ENCODE measurements at regions not wholly inside any gene's neighbourhood (a gene's known extent, or its start where the extent isn't known, plus 50 kb on each side); places are given as distances from the start of the nearest gene placed in this dataset.

GRCh38 chr12:60832290-60832689 lies 1236.5 kb downstream of the SLC16A7 start:
- Mint-ChIP-seq H3K4me3 (no peak overlapping the region), H3K36me3 (ENCODE audit: low read depth) (no peaks in the 10 kb centered on the region), H3K27me3 (no peaks in the 10 kb centered on the region), H3K27ac (no peak overlapping the region), H3K9me3 (peaks cover 15% of the 10 kb centered on the region), H3K4me1 (no peaks in the 10 kb centered on the region)
- ATAC-seq (replicated peaks) = no peak

GRCh38 chr12:60834372-60834771 lies 1238.5 kb downstream of the SLC16A7 start:
- H3K9me3 Mint-ChIP-seq = peaks cover 15% of the 10 kb centered on the region
- H3K4me3 Mint-ChIP-seq = no peak overlapping the region
- H3K27ac Mint-ChIP-seq = no peak overlapping the region
- no peaks in the 10 kb centered on the region for H3K4me1 Mint-ChIP-seq
- H3K36me3 Mint-ChIP-seq (ENCODE audit: low read depth) = no peaks in the 10 kb centered on the region
- no peak for ATAC-seq (replicated peaks)
- no peaks in the 10 kb centered on the region for H3K27me3 Mint-ChIP-seq

GRCh38 chr12:60834806-60835205 lies 1239.0 kb downstream of the SLC16A7 start:
- Mint-ChIP-seq H3K4me1 (no peaks in the 10 kb centered on the region), H3K9me3 (peaks cover 15% of the 10 kb centered on the region), H3K27ac (no peak overlapping the region), H3K36me3 (ENCODE audit: low read depth) (no peaks in the 10 kb centered on the region), H3K27me3 (no peaks in the 10 kb centered on the region), H3K4me3 (no peak overlapping the region)
- ATAC-seq (replicated peaks) = no peak

- no peak for ATAC-seq (replicated peaks)
- Mint-ChIP-seq H3K27ac (no peak overlapping the region), H3K27me3 (no peaks in the 10 kb centered on the region), H3K36me3 (ENCODE audit: low read depth) (no peaks in the 10 kb centered on the region), H3K4me1 (no peaks in the 10 kb centered on the region), H3K4me3 (no peak overlapping the region), H3K9me3 (peaks cover 15% of the 10 kb centered on the region)
Observed at GRCh38 chr12:60836651-60837050, 1240.8 kb downstream of the SLC16A7 start.

- no peak overlapping the region for H3K27ac Mint-ChIP-seq
- no peaks in the 10 kb centered on the region for H3K36me3 Mint-ChIP-seq (ENCODE audit: low read depth)
- no peaks in the 10 kb centered on the region for H3K4me1 Mint-ChIP-seq
- ATAC-seq (replicated peaks) = no peak
- no peak overlapping the region for H3K4me3 Mint-ChIP-seq
- H3K9me3 Mint-ChIP-seq = no peaks in the 10 kb centered on the region
- H3K27me3 Mint-ChIP-seq = no peaks in the 10 kb centered on the region
Observed at GRCh38 chr12:60842181-60842580, 1246.4 kb downstream of the SLC16A7 start.

- H3K4me1 Mint-ChIP-seq = no peaks in the 10 kb centered on the region
- no peak overlapping the region for H3K4me3 Mint-ChIP-seq
- no peaks in the 10 kb centered on the region for H3K9me3 Mint-ChIP-seq
- no peak for ATAC-seq (replicated peaks)
- H3K27ac Mint-ChIP-seq = no peak overlapping the region
- no peaks in the 10 kb centered on the region for H3K27me3 Mint-ChIP-seq
- no peaks in the 10 kb centered on the region for H3K36me3 Mint-ChIP-seq (ENCODE audit: low read depth)
Observed at GRCh38 chr12:60844101-60844500, 1248.3 kb downstream of the SLC16A7 start.

- Mint-ChIP-seq H3K27ac (no peak overlapping the region), H3K4me1 (no peaks in the 10 kb centered on the region), H3K9me3 (peaks cover under 1% of the 10 kb centered on the region), H3K36me3 (ENCODE audit: low read depth) (no peaks in the 10 kb centered on the region), H3K27me3 (no peaks in the 10 kb centered on the region), H3K4me3 (no peak overlapping the region)
- ATAC-seq (replicated peaks) = no peak
Observed at GRCh38 chr12:60844875-60845274, 1249.0 kb downstream of the SLC16A7 start.

- Mint-ChIP-seq H3K9me3 (peaks cover 5% of the 10 kb centered on the region), H3K4me3 (no peak overlapping the region), H3K27me3 (no peaks in the 10 kb centered on the region), H3K36me3 (ENCODE audit: low read depth) (no peaks in the 10 kb centered on the region), H3K4me1 (no peaks in the 10 kb centered on the region), H3K27ac (no peak overlapping the region)
- ATAC-seq (replicated peaks) = no peak
Observed at GRCh38 chr12:60845696-60846095, 1249.9 kb downstream of the SLC16A7 start.

DNA sequence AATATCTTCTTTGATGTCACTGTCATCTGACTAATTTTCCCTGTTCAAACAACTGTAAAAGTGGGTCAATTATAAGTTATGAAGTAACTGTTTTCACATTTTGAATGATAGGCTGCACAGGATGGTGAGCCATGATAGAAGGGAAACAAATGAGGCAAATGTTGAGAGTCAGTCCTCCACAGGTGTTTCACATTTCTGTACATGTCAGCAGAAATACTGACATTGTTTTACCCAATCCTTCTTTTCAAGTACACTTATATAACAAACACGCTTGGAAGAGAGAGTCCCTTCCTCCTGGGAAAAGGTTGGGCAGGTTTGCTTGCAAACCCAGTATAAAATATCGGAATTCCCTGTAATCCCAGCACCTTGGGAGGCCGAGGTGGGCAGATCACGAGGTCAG lies 1251.5 kb downstream of the SLC16A7 start:
- peaks cover 9% of the 10 kb centered on the region for H3K9me3 Mint-ChIP-seq
- no peaks in the 10 kb centered on the region for H3K27me3 Mint-ChIP-seq
- ATAC-seq (replicated peaks) = no peak
- no peaks in the 10 kb centered on the region for H3K36me3 Mint-ChIP-seq (ENCODE audit: low read depth)
- H3K4me1 Mint-ChIP-seq = no peaks in the 10 kb centered on the region
- H3K27ac Mint-ChIP-seq = no peak overlapping the region
- no peak overlapping the region for H3K4me3 Mint-ChIP-seq

- Mint-ChIP-seq H3K4me3 (no peak overlapping the region), H3K27ac (no peak overlapping the region), H3K4me1 (no peaks in the 10 kb centered on the region)
Observed at GRCh38 chr12:60849723-60850122, 1253.9 kb downstream of the SLC16A7 start.

DNA sequence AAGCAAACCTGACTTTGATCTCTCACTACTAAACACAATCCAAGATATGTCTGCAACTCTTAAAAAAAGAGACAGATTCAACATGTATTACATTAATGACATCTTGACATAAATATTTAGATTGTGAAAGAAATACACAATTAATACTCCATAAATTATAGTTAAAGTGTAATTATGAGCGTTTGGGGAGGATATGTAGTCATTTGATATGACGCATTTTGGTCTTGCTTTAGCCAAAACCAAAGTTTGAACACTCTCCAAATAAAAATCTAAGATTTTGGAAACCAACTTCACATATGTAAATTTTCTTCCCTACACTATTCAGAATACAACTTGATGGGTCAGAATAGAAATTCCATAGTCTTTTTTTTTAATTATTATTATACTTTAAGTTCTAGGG lies 1257.6 kb downstream of the SLC16A7 start:
- H3K4me3 Mint-ChIP-seq = no peak overlapping the region
- H3K27me3 Mint-ChIP-seq = no peaks in the 10 kb centered on the region
- H3K4me1 Mint-ChIP-seq = no peaks in the 10 kb centered on the region
- H3K9me3 Mint-ChIP-seq = peaks cover 9% of the 10 kb centered on the region
- ATAC-seq (replicated peaks) = no peak
- no peaks in the 10 kb centered on the region for H3K36me3 Mint-ChIP-seq (ENCODE audit: low read depth)
- no peak overlapping the region for H3K27ac Mint-ChIP-seq

More at GRCh38 chr12:60849723-60850122, 1253.9 kb downstream of the SLC16A7 start:
- Mint-ChIP-seq H3K27me3 (no peaks in the 10 kb centered on the region), H3K36me3 (ENCODE audit: low read depth) (no peaks in the 10 kb centered on the region), H3K9me3 (peaks cover 9% of the 10 kb centered on the region)
- no peak for ATAC-seq (replicated peaks)

DNA sequence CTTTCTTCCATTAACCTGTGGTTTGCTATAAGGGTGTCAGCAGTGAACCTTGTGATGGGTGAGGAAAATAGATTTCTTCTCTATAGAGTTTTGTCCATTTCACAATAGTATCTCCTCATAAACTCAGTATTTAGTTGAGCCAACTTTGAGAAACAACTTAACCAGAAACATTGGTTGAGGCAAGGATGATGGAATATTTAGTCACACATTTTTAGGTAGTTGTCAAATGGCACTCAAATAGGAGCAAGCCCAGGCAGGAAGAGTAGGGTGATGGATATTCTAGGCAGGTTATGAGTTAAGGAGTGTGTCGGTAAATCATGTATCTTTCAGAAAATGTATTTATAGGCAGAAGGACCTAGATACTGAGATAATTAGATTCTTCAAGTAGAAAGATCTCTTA lies 1267.6 kb downstream of the SLC16A7 start:
- Mint-ChIP-seq H3K36me3 (ENCODE audit: low read depth) (no peaks in the 10 kb centered on the region), H3K4me3 (no peak overlapping the region), H3K9me3 (peaks cover 4% of the 10 kb centered on the region), H3K27me3 (no peaks in the 10 kb centered on the region), H3K4me1 (no peaks in the 10 kb centered on the region), H3K27ac (no peak overlapping the region)
- ATAC-seq (replicated peaks) = no peak

DNA sequence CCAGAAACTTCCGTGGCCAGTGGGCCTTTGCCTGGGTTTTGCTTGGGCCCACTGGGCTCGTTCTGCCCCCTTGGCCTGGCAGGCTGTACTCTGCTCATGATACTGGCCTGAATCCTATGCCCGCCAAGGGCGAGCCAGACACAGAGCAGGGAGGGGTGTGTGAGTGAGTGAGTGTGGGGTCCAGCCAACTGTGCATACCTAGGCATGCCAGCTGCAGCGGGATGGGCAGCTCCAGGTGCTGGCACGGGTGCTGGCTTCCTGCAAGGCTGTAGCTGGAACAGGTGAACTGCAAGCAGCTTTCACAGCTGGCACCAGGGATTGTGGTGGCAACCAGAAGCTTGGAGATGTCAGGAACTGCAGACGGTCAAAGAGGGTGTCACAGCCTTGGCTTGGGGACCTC lies 1276.4 kb downstream of the SLC16A7 start:
- ATAC-seq (replicated peaks) = no peak
- no peaks in the 10 kb centered on the region for H3K27me3 Mint-ChIP-seq
- H3K4me1 Mint-ChIP-seq = no peaks in the 10 kb centered on the region
- H3K36me3 Mint-ChIP-seq (ENCODE audit: low read depth) = no peaks in the 10 kb centered on the region
- no peak overlapping the region for H3K4me3 Mint-ChIP-seq
- peaks cover 6% of the 10 kb centered on the region for H3K9me3 Mint-ChIP-seq
- H3K27ac Mint-ChIP-seq = no peak overlapping the region

GRCh38 chr12:60872850-60873713 lies 1277.3 kb downstream of the SLC16A7 start:
- no peak overlapping the region for H3K27ac Mint-ChIP-seq
- no peak for ATAC-seq (replicated peaks)
- H3K4me1 Mint-ChIP-seq = no peaks in the 10 kb centered on the region
- peaks cover 6% of the 10 kb centered on the region for H3K9me3 Mint-ChIP-seq
- H3K4me3 Mint-ChIP-seq = no peak overlapping the region
- H3K36me3 Mint-ChIP-seq (ENCODE audit: low read depth) = no peaks in the 10 kb centered on the region
- H3K27me3 Mint-ChIP-seq = no peaks in the 10 kb centered on the region

GRCh38 chr12:60874091-60874490 lies 1278.3 kb downstream of the SLC16A7 start:
- peaks cover 11% of the 10 kb centered on the region for H3K9me3 Mint-ChIP-seq
- no peak for ATAC-seq (replicated peaks)
- no peak overlapping the region for H3K27ac Mint-ChIP-seq
- no peaks in the 10 kb centered on the region for H3K27me3 Mint-ChIP-seq
- H3K36me3 Mint-ChIP-seq (ENCODE audit: low read depth) = no peaks in the 10 kb centered on the region
- no peaks in the 10 kb centered on the region for H3K4me1 Mint-ChIP-seq
- no peak overlapping the region for H3K4me3 Mint-ChIP-seq

Measured in activated T-helper 17 cell treated with anti-CD3 and anti-CD28 coated beads, Interleukin-2, amount 50 U/mL, for 72 hours (primary cell).